ENCODE measurements at regions not wholly inside any gene's neighbourhood (a gene's known extent, or its start where the extent isn't known, plus 50 kb on each side); places are given as distances from the start of the nearest gene placed in this dataset.

DNA sequence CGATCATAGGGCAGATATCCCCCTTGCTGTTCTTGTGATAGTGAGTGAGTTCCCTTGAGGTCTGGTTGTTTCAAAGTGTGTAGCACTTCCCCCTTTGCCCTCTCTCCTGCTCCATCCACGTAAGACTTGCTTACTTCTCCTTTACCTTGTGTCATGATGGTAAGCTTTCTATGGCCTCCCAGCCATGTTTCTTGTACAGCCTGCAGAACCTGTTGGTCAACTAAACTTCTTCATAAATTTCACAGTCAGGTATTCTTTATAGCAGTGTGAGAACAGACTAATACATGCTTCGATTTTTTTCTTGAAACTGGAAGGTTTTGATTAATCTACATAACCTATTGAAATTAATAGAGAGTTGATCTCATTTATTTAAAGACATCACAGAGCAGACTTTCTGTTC, 302.5 kb upstream of the PBX1 start:
- Histone ChIP-seq H3K56ac (ENCODE audit: extremely low read depth, insufficient read depth, low read length) (no peak overlapping the region), H4K20me1 (ENCODE audit: insufficient read depth, low read length) (no peaks in the 10 kb centered on the region), H3K4me1 (ENCODE audit: control insufficient read depth, insufficient read depth, low read length) (no peaks in the 10 kb centered on the region), H2BK15ac (ENCODE audit: low read depth, low read length) (no peak overlapping the region), H2AK5ac (ENCODE audit: low read depth, low read length) (no peak overlapping the region), H2AFZ (replicated peaks; ENCODE audit: low read length, poor library complexity) (no peak overlapping the region), H2AK9ac (replicated peaks; ENCODE audit: low read depth, low read length, poor library complexity) (no peak overlapping the region), H3K9me1 (ENCODE audit: insufficient read depth, low read length) (no peaks in the 10 kb centered on the region), H3K9ac (ENCODE audit: low read depth, low read length) (no peak overlapping the region), H3K4ac (ENCODE audit: low read depth, low read length) (no peak overlapping the region), H3K27me3 (ENCODE audit: control insufficient read depth, insufficient read depth, low read length) (no peaks in the 10 kb centered on the region), H3K27ac (ENCODE audit: insufficient read depth, low read length) (no peak overlapping the region), H3K23ac (ENCODE audit: low read depth, low read length) (no peak overlapping the region), H3K36me3 (ENCODE audit: control insufficient read depth, insufficient read depth, low read length) (no peaks in the 10 kb centered on the region), H4K91ac (ENCODE audit: insufficient read depth, low read depth, low read length) (no peak overlapping the region), H2BK5ac (ENCODE audit: low read depth, low read length, poor library complexity, severe bottlenecking) (no peak overlapping the region), H4K5ac (ENCODE audit: low read depth, low read length) (no peak overlapping the region), H2BK20ac (ENCODE audit: low read depth, low read length) (no peak overlapping the region), H3K4me2 (ENCODE audit: low read depth, low read length) (no peak overlapping the region), H4K8ac (ENCODE audit: low read depth in 2 of 2, low read length in 2 of 2) (no peak overlapping the region), H3K14ac (replicated peaks; ENCODE audit: low read depth, low read length) (no peak overlapping the region), H3K18ac (ENCODE audit: low read depth, low read length) (no peak overlapping the region), H3K9me3 (ENCODE audit: control insufficient read depth, insufficient read depth, low read length) (no peaks in the 10 kb centered on the region; the same call in 1 of the 2 replicates), H3K79me1 (ENCODE audit: low read depth in 1 of 2, low read length in 2 of 2) (no peaks in the 10 kb centered on the region), H3K4me3 (ENCODE audit: insufficient read depth, low read depth, low read length) (no peak overlapping the region), H2BK120ac (ENCODE audit: low read depth, low read length) (no peak overlapping the region)
- WGBS, 2 experiments (ENCODE audit: extremely low coverage in 2 of 2, insufficient read length in 1 of 2): 40% methylated on average over 1 of the region's 3 CpGs; no CpG with 5 or more reads in 1 of the 2 experiments
- no peak for DNase-seq
- intact Hi-C loops (cut with micrococcal nuclease): no loop called here
- ChIA-PET CTCF (no interaction called here), POLR2A (ENCODE audit: unreplicated experiment) (no interaction called here)
- in situ Hi-C loops (cut with MboI; ENCODE audit: low sequenced_read_pairs): no loop called here
- ATAC-seq (ENCODE audit: low read depth): no peak
- no TSS peak for BruUV-seq (replicated peaks)
- dilution Hi-C loops (cut with HindIII; ENCODE audit: low sequenced_read_pairs, unreplicated experiment): no loop called here
- TF ChIP-seq, protein P1, sequence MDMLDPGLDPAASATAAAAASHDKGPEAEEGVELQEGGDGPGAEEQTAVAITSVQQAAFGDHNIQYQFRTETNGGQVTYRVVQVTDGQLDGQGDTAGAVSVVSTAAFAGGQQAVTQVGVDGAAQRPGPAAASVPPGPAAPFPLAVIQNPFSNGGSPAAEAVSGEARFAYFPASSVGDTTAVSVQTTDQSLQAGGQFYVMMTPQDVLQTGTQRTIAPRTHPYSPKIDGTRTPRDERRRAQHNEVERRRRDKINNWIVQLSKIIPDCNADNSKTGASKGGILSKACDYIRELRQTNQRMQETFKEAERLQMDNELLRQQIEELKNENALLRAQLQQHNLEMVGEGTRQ (IDR thresholded peaks at IDR 0.05; ENCODE audit: low read depth, low read length): no peak
- TF ChIP-seq MAZ (IDR thresholded peaks at IDR 0.05; ENCODE audit: borderline replicate concordance, low read depth, low read length) (no peak), FOS (IDR thresholded peaks at IDR 0.05; ENCODE audit: low read depth, low read length) (no peak), BHLHE40 (IDR thresholded peaks at IDR 0.05; ENCODE audit: low read depth, low read length) (no peak), RFX5 (IDR thresholded peaks at IDR 0.05; ENCODE audit: low read depth, low read length) (no peak), RAD21 (IDR thresholded peaks at IDR 0.05; ENCODE audit: low read length) (no peak), POLR2A (IDR thresholded peaks at IDR 0.05; ENCODE audit: low read depth, low read length) (no peak), CHD1 (IDR thresholded peaks at IDR 0.05; ENCODE audit: low read depth, low read length) (no peak), MXI1 (IDR thresholded peaks at IDR 0.05; ENCODE audit: borderline replicate concordance, low read depth, low read length) (no peak), RCOR1 (IDR thresholded peaks at IDR 0.05; ENCODE audit: insufficient replicate concordance, low read length) (no peak), CEBPB (IDR thresholded peaks at IDR 0.05; ENCODE audit: low read depth, low read length) (no peak), SMC3 (IDR thresholded peaks at IDR 0.05; ENCODE audit: low read depth, low read length) (no peak)
- TF ChIP-seq, protein P2, sequence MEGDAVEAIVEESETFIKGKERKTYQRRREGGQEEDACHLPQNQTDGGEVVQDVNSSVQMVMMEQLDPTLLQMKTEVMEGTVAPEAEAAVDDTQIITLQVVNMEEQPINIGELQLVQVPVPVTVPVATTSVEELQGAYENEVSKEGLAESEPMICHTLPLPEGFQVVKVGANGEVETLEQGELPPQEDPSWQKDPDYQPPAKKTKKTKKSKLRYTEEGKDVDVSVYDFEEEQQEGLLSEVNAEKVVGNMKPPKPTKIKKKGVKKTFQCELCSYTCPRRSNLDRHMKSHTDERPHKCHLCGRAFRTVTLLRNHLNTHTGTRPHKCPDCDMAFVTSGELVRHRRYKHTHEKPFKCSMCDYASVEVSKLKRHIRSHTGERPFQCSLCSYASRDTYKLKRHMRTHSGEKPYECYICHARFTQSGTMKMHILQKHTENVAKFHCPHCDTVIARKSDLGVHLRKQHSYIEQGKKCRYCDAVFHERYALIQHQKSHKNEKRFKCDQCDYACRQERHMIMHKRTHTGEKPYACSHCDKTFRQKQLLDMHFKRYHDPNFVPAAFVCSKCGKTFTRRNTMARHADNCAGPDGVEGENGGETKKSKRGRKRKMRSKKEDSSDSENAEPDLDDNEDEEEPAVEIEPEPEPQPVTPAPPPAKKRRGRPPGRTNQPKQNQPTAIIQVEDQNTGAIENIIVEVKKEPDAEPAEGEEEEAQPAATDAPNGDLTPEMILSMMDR (conservative IDR thresholded peaks at IDR 0.05; ENCODE audit: low read depth, low read length): no peak
- TF ChIP-seq, protein P3, sequence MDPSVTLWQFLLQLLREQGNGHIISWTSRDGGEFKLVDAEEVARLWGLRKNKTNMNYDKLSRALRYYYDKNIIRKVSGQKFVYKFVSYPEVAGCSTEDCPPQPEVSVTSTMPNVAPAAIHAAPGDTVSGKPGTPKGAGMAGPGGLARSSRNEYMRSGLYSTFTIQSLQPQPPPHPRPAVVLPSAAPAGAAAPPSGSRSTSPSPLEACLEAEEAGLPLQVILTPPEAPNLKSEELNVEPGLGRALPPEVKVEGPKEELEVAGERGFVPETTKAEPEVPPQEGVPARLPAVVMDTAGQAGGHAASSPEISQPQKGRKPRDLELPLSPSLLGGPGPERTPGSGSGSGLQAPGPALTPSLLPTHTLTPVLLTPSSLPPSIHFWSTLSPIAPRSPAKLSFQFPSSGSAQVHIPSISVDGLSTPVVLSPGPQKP (IDR thresholded peaks at IDR 0.05; ENCODE audit: borderline replicate concordance, low read depth, low read length): no peak

Measured in IMR-90 (cell line).